Stimulated activated CD4-positive, alpha-beta T cell treated with anti-CD3 and anti-CD28 coated beads, Interleukin-1b, Interleukin-23, amount 100 ng/mL, for 4 hours (primary cell): ENCODE measurements at regions not wholly inside any gene's neighbourhood (a gene's known extent, or its start where the extent isn't known, plus 50 kb on each side); places are given as distances from the start of the nearest gene placed in this dataset.
"Not testable (repeated sequence)": the region's sequence is repeated elsewhere in the genome, so short reads cannot be mapped to it uniquely, and the experiment has no call there.

ENCODE experiments used
- DNase-seq, 2 donors: peaks; one replicate each; pipeline ENCODE4 v3.0.0-alpha.2; 2020; ENCODE audit warnings: low read depth in 2 of 2

GRCh38 chr14:89493406-89493805 lies 76.4 kb upstream of the FOXN3 start:
- no peak for DNase-seq

GRCh38 chr14:89491711-89492381 lies 74.8 kb upstream of the FOXN3 start:
- DNase-seq = no peak

DNA sequence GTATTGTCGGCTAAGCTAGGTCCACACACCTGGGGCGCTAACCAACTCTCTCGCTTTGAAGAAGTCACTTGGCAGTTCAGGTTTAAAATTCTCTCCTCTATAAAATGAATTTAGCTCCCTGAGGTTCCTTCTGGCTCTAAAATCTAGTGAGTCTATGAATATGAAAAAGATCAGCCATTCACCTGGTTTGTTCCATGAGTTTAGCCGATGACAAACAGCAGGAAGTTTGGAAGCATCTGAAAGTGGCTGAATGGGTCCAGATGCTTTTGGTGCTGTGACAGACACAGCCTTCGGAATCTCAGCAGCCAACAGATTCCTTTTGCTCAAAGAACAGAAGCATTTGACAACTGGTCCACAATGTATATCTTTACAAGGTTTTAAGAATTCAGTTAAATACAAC lies 73.4 kb upstream of the FOXN3 start:
- DNase-seq = no peak

- DNase-seq = no peak
These were observed 72.9 kb upstream of the FOXN3 start for GRCh38 chr14:89489761-89490437.

- DNase-seq = no peak
These were observed 69.9 kb upstream of the FOXN3 start for GRCh38 chr14:89486961-89487360.

GRCh38 chr14:89486505-89486904 lies 69.5 kb upstream of the FOXN3 start:
- DNase-seq = no peak

GRCh38 chr14:89485264-89485663 lies 68.2 kb upstream of the FOXN3 start:
- no peak for DNase-seq

DNA sequence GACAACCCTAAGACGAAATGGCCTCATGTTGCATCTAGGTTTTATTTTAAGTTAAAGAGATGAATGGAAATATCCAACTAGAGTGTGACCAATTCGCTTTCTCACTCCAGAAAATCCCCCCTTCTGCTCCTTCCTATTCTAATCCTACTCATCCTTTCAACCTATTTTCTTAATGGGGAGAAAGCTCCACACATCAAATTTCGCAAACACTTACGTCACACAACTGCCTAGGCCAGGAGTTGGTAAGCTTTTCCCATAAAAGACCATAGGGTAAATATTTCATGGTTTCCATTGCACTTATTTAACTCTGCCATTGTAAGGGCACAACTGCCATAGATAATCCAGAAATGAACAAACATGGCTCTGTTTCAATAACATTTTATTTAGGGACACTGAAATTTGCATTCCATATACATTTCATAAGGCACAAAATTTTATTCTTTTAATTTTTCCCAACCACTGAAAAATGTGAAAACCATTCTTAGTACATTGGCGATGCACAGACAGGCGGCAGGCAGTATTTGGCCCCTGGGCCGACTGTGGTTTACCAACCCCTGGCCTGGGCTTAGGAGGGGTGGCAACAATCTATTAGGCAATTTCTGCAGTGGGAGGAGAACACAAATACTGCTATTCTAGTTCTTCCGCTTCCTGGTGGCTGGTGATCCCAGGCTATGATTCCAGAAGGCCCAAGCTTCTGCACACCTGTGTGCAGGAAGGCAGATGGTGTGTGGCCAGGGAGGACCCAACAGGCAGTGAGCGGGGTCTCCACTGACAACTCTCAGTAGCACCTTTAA lies 67.2 kb upstream of the FOXN3 start:
- no peak for DNase-seq

GRCh38 chr14:89481196-89481595 lies 64.2 kb upstream of the FOXN3 start:
- no peak for DNase-seq

DNA sequence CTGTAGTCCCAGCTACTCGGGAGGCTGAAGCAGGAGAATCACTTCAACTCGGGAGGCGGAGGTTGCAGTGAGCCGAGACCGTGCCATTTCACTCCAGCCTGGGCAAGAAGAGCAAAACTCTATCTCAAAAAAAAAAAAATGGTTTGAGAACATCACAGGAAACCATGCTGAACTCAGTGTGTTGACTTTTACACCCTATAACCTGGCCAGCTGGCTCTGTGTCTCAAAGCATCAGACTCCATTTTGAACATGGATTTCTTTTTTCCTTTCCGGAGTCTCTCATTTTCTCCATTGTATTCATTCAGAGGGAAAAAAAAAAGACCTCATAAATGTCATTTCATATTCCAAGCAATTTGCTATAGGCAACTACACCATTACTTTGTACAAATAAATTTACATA lies 63.2 kb upstream of the FOXN3 start:
- DNase-seq = no peak

- DNase-seq = no peak
These were observed 62.8 kb upstream of the FOXN3 start for GRCh38 chr14:89479802-89480201.

- DNase-seq = no peak
These were observed 60.4 kb upstream of the FOXN3 start for GRCh38 chr14:89477391-89477790.

GRCh38 chr14:89476354-89476896 lies 59.4 kb upstream of the FOXN3 start:
- no peak for DNase-seq

GRCh38 chr14:89474464-89474863 lies 57.4 kb upstream of the FOXN3 start:
- DNase-seq = no peak

DNA sequence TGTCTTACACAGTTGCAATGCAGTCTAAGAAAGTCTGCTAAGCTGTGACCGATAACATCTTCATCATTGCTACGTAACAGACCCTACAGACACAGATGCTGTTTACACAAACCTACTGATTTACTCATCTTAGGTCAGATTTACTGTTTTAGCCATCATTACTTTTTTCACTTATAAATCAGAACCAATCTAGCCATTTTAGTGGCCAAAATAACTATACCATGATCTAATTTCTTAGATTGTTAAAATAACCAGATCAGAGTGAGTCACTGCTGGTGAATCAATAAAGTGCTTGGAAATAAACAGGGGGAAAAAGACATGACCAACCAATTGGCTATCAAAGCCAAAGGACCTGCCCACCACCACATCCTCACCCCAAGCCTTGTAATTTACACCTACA lies 57.0 kb upstream of the FOXN3 start:
- DNase-seq = no peak

DNA sequence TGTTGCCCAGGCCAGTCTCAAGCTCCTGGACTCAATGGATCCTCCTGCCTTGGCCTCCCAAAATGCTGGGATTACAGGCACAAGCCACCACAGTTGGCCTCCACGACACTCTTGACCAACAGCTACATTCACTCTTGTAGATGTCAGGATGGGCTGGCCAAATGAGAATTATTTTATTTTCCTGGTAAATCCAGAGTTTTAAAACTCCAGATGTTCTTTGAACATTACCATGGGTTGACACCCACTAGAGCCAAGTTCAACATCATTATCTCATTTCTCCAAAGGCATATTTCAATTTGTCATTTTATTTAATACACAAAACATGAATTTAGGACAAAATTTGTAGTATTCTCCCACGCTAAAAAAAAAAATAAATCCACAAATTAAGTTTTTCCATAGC lies 56.5 kb upstream of the FOXN3 start:
- no peak for DNase-seq

- DNase-seq = no peak
These were observed 53.4 kb upstream of the FOXN3 start for GRCh38 chr14:89470401-89470800.

DNA sequence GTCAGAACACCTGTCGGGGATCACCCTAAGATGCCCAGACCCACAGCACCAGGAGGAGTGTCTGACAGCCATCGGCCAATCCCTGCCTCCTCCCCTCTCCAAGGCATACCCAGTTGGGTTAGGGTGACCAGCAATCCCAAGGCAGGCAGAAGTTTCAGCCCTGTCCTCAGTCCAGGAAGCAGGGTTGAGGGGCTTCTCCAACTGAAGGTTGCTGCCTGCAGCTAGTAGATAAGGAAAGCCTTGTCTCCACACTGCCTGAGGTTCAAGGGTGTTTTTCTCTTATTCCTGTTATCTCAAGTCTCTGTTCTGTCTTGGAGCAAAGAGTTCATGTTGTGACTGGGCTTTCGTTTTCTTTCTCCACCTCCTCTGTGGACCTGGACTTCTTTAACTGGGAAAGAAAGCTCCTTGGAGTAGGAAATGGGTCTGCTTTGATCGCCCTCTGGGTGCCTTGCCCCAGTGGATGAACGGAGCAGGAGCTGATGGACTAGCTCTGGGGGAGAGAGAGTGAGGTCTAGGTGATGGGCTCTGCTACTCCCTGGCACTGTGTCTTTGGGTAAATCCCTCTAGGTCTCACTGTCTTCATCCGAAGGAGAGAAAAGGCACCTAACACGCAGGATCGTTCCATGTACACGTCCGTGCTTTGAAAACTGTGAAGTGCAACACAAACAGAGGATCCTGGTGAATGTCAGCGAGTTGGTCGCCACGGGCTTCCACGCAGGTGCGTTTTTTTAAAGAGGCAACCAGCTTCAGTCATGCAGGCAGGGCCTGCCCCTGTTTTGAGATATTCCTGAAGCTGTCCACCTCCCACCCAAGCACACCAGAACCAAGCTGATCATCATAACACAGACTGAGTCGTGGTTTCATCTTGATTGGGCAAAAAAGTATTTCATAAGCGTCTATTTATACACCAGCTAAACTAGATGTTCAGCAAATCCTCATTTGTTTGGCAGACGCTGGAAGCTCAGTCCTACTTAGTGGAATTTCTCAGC lies 52.5 kb upstream of the FOXN3 start:
- DNase-seq = no peak

DNA sequence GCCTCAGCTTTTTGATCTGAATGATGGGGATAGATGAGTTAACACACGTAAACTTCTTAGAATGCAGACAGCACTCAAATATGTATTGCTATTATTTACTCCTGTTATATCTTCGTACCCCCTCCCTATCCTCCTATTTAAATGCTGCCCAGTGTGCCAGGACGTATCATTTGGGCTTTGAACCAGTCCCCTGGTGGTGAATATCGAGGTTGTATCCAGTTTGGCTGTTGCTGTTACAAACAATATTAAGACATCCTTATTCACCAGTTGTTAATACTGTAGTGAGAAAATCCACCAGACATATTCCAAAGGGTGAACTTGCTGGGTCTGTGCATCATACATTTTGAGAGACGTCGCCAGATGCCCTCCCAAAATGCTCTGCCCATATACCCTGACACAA lies 51.5 kb upstream of the FOXN3 start:
- no peak for DNase-seq

GRCh38 chr14:89468030-89468429 lies 51.0 kb upstream of the FOXN3 start:
- not testable (repeated sequence) for DNase-seq

GRCh38 chr14:89466944-89467343 lies 49.9 kb upstream of the FOXN3 start:
- DNase-seq = no peak
